ENCODE measurements at regions not wholly inside any gene's neighbourhood (a gene's known extent, or its start where the extent isn't known, plus 50 kb on each side); places are given as distances from the start of the nearest gene placed in this dataset.

DNA sequence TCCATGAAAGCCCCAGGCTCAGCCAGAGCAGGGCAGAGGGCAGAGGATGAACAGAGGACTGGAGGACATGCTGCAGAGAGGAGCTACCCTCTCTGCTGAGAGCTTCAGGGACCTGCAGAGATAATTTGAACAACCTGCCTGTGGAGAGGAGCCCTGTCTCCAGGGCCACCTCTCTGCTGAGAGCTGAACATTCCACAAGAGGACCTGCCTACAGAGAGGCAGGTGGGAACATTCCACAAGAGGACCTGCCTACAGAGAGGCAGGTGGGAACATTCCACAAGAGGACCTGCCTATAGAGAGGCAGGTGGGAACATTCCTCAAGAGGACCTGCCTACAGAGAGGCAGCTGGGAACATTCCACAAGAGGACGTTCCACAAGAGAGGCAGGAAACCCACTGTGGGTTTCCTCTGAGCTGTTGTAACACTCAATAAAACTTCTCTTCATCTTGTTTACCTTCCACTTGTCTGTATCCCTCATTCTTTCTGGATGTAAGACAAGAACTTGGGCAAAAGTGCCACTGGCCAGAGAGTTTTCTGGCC is 551.9 kb upstream of the CA10 start:
- TF ChIP-seq, protein P1, sequence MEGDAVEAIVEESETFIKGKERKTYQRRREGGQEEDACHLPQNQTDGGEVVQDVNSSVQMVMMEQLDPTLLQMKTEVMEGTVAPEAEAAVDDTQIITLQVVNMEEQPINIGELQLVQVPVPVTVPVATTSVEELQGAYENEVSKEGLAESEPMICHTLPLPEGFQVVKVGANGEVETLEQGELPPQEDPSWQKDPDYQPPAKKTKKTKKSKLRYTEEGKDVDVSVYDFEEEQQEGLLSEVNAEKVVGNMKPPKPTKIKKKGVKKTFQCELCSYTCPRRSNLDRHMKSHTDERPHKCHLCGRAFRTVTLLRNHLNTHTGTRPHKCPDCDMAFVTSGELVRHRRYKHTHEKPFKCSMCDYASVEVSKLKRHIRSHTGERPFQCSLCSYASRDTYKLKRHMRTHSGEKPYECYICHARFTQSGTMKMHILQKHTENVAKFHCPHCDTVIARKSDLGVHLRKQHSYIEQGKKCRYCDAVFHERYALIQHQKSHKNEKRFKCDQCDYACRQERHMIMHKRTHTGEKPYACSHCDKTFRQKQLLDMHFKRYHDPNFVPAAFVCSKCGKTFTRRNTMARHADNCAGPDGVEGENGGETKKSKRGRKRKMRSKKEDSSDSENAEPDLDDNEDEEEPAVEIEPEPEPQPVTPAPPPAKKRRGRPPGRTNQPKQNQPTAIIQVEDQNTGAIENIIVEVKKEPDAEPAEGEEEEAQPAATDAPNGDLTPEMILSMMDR (IDR thresholded peaks at IDR 0.05; ENCODE audit: insufficient read depth, low read length): no peak
- H3K4me3 ChIP-seq (ENCODE audit: low read depth, low read length): no peak overlapping the region
- no peak for DNase-seq (ENCODE audit: low read depth)

DNA sequence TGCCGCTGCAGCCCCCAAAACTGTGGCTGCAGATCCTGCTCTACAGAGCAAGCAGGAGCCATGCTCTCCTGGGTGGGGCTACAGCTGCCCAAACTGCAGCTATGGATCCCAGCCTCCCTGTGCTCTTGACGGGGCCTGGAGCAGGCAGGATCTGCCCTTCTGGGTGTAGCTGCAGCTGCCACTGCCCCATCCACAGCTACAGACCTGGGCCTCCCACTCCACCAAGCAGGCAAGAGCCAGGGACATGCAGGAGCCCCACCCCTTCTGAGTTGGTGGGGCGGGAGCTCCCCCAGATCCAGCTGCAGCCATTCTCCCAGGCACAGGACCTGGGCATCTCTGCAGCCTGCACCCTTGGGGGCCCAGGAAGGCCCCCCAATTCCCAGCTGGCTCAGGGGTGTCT is 551.2 kb upstream of the CA10 start:
- TF ChIP-seq, protein P1 (IDR thresholded peaks at IDR 0.05; ENCODE audit: insufficient read depth, low read length): no peak
- no peak overlapping the region for H3K4me3 ChIP-seq (ENCODE audit: low read depth, low read length)
- no peak for DNase-seq (ENCODE audit: low read depth)

DNA sequence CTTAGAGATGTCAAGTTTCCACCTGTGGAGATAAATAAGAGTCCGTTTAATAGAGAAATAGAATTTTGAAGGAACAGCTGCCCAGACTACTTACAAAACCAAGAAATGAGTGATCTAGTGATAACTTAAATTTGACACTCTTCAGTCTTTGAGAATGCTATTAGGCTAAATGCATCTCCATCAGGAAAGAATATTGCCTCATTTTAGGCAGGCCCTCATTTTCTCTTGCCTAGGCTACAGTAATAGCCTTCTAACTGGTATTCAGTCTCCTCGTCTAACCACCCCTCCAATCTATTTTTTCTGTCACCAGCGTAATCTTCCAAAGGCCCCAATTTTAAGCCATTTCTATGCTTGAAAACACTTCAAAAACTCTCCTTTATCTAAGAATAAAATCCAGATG is 537.8 kb upstream of the CA10 start:
- DNase-seq (ENCODE audit: low read depth): no peak
- TF ChIP-seq, protein P1 (IDR thresholded peaks at IDR 0.05; ENCODE audit: insufficient read depth, low read length): no peak
- H3K4me3 ChIP-seq (ENCODE audit: low read depth, low read length): no peak overlapping the region

DNA sequence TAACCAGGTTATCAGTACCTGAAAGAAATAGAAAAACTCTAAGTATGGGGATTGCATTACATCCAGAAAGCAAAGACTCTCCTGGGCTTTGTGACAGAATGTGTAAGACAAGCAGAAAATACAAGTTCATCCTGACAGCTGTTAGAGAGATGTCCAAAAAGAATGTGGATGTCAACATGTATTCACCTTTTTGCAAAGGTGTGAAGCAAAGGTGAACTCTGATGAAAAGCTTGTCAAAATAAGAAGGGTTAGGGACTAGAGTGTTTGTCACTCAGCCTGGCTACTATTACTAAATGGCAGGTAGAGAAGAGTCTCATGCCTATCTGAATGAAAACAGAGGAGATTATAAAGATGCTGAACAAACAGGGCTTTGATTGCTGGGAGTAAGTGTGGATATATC is 527.6 kb upstream of the CA10 start:
- TF ChIP-seq, protein P1 (IDR thresholded peaks at IDR 0.05; ENCODE audit: insufficient read depth, low read length): no peak
- no peak for DNase-seq (ENCODE audit: low read depth)
- H3K4me3 ChIP-seq (ENCODE audit: low read depth, low read length): no peak overlapping the region

DNA sequence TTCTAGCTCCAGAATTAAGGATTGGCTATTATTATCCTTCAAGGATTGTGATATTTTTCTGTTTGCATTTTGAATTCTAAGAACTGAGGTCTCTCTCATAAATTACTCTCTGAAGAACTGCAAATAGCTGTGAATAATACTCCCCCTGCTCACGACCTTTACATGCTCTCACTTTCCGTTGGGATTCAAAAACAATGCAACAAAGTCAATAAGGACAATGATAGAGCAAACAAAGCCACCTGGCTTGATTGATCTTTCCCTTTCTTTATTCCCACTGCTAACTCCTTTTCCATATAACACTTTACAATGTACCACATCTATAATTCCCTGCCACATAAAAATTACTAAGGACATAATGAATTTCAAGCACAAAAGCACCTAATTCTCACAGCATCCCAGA is 523.0 kb upstream of the CA10 start:
- TF ChIP-seq, protein P1 (IDR thresholded peaks at IDR 0.05; ENCODE audit: insufficient read depth, low read length): no peak
- H3K4me3 ChIP-seq (ENCODE audit: low read depth, low read length): no peak overlapping the region
- no peak for DNase-seq (ENCODE audit: low read depth)

DNA sequence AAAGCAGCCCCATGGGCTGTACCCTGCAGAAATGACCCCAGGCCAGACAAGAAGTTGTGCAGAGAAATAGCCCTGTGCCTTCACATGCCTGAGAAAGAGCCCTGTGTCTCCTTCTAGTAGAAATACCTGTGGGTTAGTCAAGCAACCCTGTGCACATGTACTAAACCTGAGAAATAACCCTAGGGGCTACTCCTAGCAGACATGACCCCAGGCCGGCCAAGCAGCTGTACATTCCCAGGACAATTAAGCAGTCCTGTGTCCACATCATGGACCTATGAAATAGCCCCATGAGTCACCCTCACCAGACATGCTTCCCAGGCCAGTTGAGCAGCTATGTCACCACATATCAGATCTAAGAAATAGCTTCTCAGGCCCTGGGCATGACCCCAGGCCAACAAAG is 519.7 kb upstream of the CA10 start:
- DNase-seq (ENCODE audit: low read depth): no peak
- no peak overlapping the region for H3K4me3 ChIP-seq (ENCODE audit: low read depth, low read length)
- TF ChIP-seq, protein P1 (IDR thresholded peaks at IDR 0.05; ENCODE audit: insufficient read depth, low read length): no peak

DNA sequence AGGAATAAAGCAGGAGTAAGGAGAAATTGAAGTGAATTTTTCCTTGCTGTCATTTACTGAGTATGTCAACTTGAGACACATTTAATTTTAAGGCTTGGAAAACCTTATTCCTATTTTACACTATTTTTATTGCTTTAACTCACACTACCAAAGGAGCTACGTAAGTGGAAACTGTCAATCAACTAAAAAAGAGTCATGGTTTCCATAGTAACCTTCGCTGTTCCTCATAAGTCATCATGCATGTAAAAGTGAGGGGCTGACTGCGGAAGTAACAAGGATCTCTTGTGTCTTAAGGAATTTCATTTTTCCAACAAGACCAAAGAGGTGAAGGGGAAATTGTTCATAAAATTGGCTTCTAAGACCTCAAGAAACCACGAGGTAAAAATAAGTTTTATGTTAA is 516.2 kb upstream of the CA10 start:
- TF ChIP-seq, protein P1 (IDR thresholded peaks at IDR 0.05; ENCODE audit: insufficient read depth, low read length): no peak
- H3K4me3 ChIP-seq (ENCODE audit: low read depth, low read length): no peak overlapping the region
- DNase-seq (ENCODE audit: low read depth): no peak
